SU-DHL-6 (cell line): ENCODE measurements at regions not wholly inside any gene's neighbourhood (a gene's known extent, or its start where the extent isn't known, plus 50 kb on each side); places are given as distances from the start of the nearest gene placed in this dataset.

ENCODE experiments used
- EZH2phosphoT487 ChIP-seq: fragments of 200-600 bp; sonication (generic), shearing (Covaris generic); conservative IDR thresholded peaks from 2 replicates; pipeline ENCODE4 v1.6.1; 2018; ENCODE audit warnings: mild to moderate bottlenecking, antibody characterized with exemption, low read length, moderate library complexity, mixed read lengths
- TF ChIP-seq, protein P1 (sequence below): fragments of 200-600 bp; sonication (generic); IDR thresholded peaks from one replicate; pipeline ENCODE4 v1.5.1; 2017; ENCODE audit warnings: antibody characterized with exemption, mild to moderate bottlenecking, low read length, moderate library complexity; ENCODE audit not compliant: insufficient read depth, poor library complexity, severe bottlenecking

DNA sequence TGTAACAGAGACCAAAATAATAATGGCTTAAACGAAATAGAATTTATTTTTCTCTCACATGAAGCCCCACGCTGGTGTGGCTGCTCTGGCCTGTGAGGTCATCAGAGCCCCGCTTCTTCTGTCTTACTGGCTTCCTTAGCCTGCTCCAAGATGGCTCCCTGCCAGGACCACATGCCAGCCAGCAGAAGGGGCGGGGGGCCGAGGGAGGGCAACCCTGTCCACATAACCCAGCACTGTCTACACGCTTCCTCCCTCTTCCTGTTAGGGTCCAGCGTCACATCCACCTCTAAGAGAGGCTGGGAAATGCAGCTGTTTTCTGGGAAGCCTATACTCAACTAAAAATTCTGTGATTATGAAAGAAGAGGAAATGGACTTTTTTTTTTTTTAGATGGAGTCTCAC, 107.9 kb upstream of the DLG1 start:
- TF ChIP-seq, protein P1, sequence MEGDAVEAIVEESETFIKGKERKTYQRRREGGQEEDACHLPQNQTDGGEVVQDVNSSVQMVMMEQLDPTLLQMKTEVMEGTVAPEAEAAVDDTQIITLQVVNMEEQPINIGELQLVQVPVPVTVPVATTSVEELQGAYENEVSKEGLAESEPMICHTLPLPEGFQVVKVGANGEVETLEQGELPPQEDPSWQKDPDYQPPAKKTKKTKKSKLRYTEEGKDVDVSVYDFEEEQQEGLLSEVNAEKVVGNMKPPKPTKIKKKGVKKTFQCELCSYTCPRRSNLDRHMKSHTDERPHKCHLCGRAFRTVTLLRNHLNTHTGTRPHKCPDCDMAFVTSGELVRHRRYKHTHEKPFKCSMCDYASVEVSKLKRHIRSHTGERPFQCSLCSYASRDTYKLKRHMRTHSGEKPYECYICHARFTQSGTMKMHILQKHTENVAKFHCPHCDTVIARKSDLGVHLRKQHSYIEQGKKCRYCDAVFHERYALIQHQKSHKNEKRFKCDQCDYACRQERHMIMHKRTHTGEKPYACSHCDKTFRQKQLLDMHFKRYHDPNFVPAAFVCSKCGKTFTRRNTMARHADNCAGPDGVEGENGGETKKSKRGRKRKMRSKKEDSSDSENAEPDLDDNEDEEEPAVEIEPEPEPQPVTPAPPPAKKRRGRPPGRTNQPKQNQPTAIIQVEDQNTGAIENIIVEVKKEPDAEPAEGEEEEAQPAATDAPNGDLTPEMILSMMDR = no peak
- TF ChIP-seq EZH2phosphoT487 = no peak
